Fibroblast of gingiva (primary cell): ENCODE measurements at regions not wholly inside any gene's neighbourhood (a gene's known extent, or its start where the extent isn't known, plus 50 kb on each side); places are given as distances from the start of the nearest gene placed in this dataset.

ENCODE experiments used
- DNase-seq: peaks from one replicate; pipeline ENCODE4 v3.0.0-alpha.2; 2011; ENCODE audit warnings: low read depth

- no peak for DNase-seq
Observed at GRCh38 chrX:69027181-69028005, 137.9 kb downstream of the PJA1 start.

GRCh38 chrX:69025802-69026301 is 139.4 kb downstream of the PJA1 start:
- peak; percentile 23 for DNase-seq

GRCh38 chrX:69024931-69025330 is 140.3 kb downstream of the PJA1 start:
- DNase-seq, result peak; percentile 28

- no peak for DNase-seq
Observed at GRCh38 chrX:69024161-69024736, 141.0 kb downstream of the PJA1 start.

- no peak for DNase-seq
Observed at GRCh38 chrX:69022430-69022829, 142.8 kb downstream of the PJA1 start.

GRCh38 chrX:69021141-69021960 is 143.9 kb downstream of the PJA1 start:
- no peak for DNase-seq

GRCh38 chrX:69020316-69020715 is 144.9 kb downstream of the PJA1 start:
- DNase-seq, result no peak

GRCh38 chrX:69019073-69019890 is 146.0 kb downstream of the PJA1 start:
- no peak for DNase-seq

- DNase-seq, result no peak
Observed at GRCh38 chrX:69018416-69019072, 146.7 kb downstream of the PJA1 start.

- DNase-seq, result no peak
Observed at GRCh38 chrX:69016293-69016941, 148.8 kb downstream of the PJA1 start.

GRCh38 chrX:69015564-69016292 is 149.5 kb downstream of the PJA1 start:
- DNase-seq, result no peak

GRCh38 chrX:69015156-69015555 is 150.1 kb downstream of the PJA1 start:
- no peak for DNase-seq

GRCh38 chrX:69014200-69014599 is 151.1 kb downstream of the PJA1 start:
- no peak for DNase-seq

GRCh38 chrX:69010339-69010738 is 154.9 kb downstream of the PJA1 start:
- DNase-seq, result no peak

- no peak for DNase-seq
Observed at GRCh38 chrX:69000877-69001276, 164.4 kb downstream of the PJA1 start.

- DNase-seq, result no peak
Observed at GRCh38 chrX:68999931-69000330, 165.3 kb downstream of the PJA1 start.

GRCh38 chrX:68999356-68999755 is 165.9 kb downstream of the PJA1 start:
- no peak for DNase-seq

GRCh38 chrX:68998716-68999115 is 166.5 kb downstream of the PJA1 start:
- no peak for DNase-seq

GRCh38 chrX:68997911-68998310 is 167.3 kb downstream of the PJA1 start:
- DNase-seq, result peak; percentile 16

GRCh38 chrX:68997511-68997910 is 167.7 kb downstream of the PJA1 start:
- DNase-seq, result no peak
